Effector memory CD8-positive, alpha-beta T cell (primary cell): ENCODE measurements at regions not wholly inside any gene's neighbourhood (a gene's known extent, or its start where the extent isn't known, plus 50 kb on each side); places are given as distances from the start of the nearest gene placed in this dataset.

Source experiments
- ATAC-seq: fragments of 150-1000 bp; cut with Tn5 transposase; replicated peaks from 2 replicates; pipeline ENCODE4 v1.10.0; 2021; ENCODE audit warnings: mild to moderate bottlenecking, moderate library complexity
- DNase-seq, 3 experiments: peaks; one replicate each; pipeline ENCODE4 v3.0.0; 2021
- H3K27ac Mint-ChIP-seq, 2 donors: one replicate each; pipeline ENCODE4 v1.8.0; 2022; ENCODE audit warnings: mild to moderate bottlenecking in 2 of 2, mixed read lengths in 2 of 2, moderate library complexity in 2 of 2
- H3K27me3 Mint-ChIP-seq, 2 donors: one replicate each; pipeline ENCODE4 v1.8.0; 2022; ENCODE audit warnings: mixed read lengths in 2 of 2
- H3K36me3 Mint-ChIP-seq: one replicate; pipeline ENCODE4 v1.8.0; 2022; ENCODE audit warnings: mild to moderate bottlenecking, moderate library complexity, mixed read lengths; ENCODE audit not compliant: insufficient read depth
- H3K4me1 Mint-ChIP-seq, 2 donors: one replicate each; pipeline ENCODE4 v1.8.0; 2022; ENCODE audit warnings: low read depth in 2 of 2, mixed read lengths in 2 of 2
- H3K4me3 Mint-ChIP-seq, 2 donors: one replicate each; pipeline ENCODE4 v1.8.0; 2022; ENCODE audit warnings: mild to moderate bottlenecking in 2 of 2, mixed read lengths in 2 of 2, moderate library complexity in 2 of 2
- H3K9me3 Mint-ChIP-seq, 2 donors: one replicate each; pipeline ENCODE4 v1.8.0; 2022; ENCODE audit warnings: mixed read lengths in 2 of 2

DNA sequence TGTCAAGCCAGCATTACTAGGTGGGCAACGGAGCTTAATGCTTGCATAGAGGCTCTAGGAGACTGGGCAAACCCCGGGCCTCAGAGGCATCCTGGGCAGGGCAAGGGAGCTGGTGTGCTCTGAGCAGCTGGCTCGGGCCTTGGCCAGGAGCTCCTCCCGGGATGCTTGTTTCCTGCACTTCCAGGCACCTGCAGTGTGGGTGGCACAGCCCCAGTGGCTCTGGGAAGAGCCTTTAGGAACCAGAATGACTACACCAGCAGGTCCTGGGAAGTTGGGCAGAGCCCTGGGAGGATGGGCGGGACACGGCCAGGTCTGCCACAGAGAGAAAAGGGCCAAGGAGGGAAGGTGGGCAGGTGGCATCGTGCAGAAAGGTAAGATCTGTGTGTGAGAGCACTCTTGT is 80.4 kb upstream of the CD93 start:
- Mint-ChIP-seq H3K36me3 (no peaks in the 10 kb centered on the region), H3K4me3 (no peak overlapping the region)

GRCh38 chr20:23165964-23166363 is 79.8 kb upstream of the CD93 start:
- Mint-ChIP-seq H3K9me3 (no peaks in the 10 kb centered on the region), H3K4me3 (no peak overlapping the region), H3K36me3 (no peaks in the 10 kb centered on the region), H3K4me1 (no peaks in the 10 kb centered on the region), H3K27ac (no peak overlapping the region), H3K27me3 (peaks cover 10 to 18% of the 10 kb centered on the region in 2 donors)
- DNase-seq (no peak), ATAC-seq (no peak)

More for the DNA sequence above, 80.4 kb upstream of the CD93 start:
- Mint-ChIP-seq H3K4me1 (no peaks in the 10 kb centered on the region), H3K27ac (no peak overlapping the region), H3K27me3 (peaks cover 10 to 18% of the 10 kb centered on the region in 2 donors), H3K9me3 (no peaks in the 10 kb centered on the region)
- ATAC-seq, result no peak
- DNase-seq, result no peak

GRCh38 chr20:23165307-23165750 is 79.2 kb upstream of the CD93 start:
- H3K27me3 Mint-ChIP-seq, result peaks cover 10 to 18% of the 10 kb centered on the region in 2 donors
- no peaks in the 10 kb centered on the region for H3K36me3 Mint-ChIP-seq
- no peaks in the 10 kb centered on the region for H3K9me3 Mint-ChIP-seq
- no peak overlapping the region for H3K4me3 Mint-ChIP-seq
- no peak overlapping the region for H3K27ac Mint-ChIP-seq
- DNase-seq (no peak), ATAC-seq (no peak)
- H3K4me1 Mint-ChIP-seq, result peaks cover 0 to 2% of the 10 kb centered on the region in 2 donors

- Mint-ChIP-seq H3K27ac (no peak overlapping the region), H3K4me3 (no peak overlapping the region), H3K9me3 (no peaks in the 10 kb centered on the region), H3K4me1 (peaks cover 0 to 3% of the 10 kb centered on the region in 2 donors), H3K36me3 (no peaks in the 10 kb centered on the region), H3K27me3 (peaks cover 10 to 18% of the 10 kb centered on the region in 2 donors)
- ATAC-seq, result no peak
- DNase-seq, result no peak
Observed at GRCh38 chr20:23164176-23164601, 78.1 kb upstream of the CD93 start.

- H3K9me3 Mint-ChIP-seq, result no peaks in the 10 kb centered on the region
- ATAC-seq, result no peak
- H3K36me3 Mint-ChIP-seq, result no peaks in the 10 kb centered on the region
- peaks cover 10 to 18% of the 10 kb centered on the region in 2 donors for H3K27me3 Mint-ChIP-seq
- no peak overlapping the region for H3K27ac Mint-ChIP-seq
- no peak for DNase-seq
- peaks cover 0 to 5% of the 10 kb centered on the region in 2 donors for H3K4me1 Mint-ChIP-seq
- H3K4me3 Mint-ChIP-seq, result no peak overlapping the region
Observed at GRCh38 chr20:23163562-23163961, 77.4 kb upstream of the CD93 start.

DNA sequence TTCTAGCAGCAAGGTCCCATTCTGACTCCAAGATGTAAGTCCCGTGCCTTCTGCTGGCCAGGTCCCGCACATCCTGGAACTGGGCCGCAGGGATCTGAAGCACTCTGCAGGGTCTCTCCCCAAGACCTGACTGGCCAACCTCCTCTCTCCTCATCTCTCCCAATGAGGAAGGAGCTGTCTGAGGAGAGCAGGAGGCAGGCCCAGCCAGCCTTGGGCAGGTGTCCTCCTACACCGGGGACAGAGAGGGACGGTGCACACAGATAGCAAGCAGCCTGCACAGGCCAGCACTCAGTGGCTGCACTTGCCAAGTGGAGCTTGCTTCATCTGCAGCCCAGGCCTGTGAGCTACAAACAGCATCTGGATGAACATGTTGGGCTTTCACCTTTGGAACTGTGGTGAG is 76.8 kb upstream of the CD93 start:
- ATAC-seq, result no peak
- H3K27me3 Mint-ChIP-seq, result peaks cover 16 to 22% of the 10 kb centered on the region in 2 donors

DNA sequence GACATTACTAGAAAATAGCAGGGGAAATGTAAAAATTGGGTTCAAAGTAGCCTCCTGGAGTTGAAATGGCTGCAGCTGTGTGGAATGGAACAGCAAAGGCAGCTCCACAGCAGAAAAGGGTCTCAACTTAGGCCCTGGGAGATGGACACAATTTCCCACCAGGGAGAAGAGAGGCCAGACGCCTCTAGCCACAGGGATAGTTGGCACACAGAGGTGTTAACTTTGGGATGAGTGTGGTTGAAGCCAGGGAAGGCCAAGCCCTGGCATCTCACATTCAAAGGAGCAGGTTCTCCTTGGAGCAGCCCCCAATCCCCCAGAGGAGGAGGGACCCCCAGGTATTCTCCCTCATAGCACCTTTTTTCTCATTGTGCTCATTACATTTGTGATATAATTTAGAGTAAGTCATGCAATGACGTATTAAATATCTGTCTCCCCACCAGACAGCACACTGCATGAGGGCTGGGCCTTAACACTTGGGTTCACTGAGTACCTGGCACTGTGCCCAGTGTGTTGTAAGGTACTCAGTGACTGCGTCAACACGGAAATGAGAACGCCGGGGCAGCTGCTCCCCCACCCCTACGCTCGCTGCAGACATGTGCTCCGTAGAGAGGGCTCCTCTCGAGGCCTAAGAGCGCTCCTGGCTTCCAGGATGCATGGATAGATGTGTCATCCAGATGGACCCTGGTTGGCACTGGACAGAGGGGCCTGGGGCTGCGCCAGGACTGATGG is 76.0 kb upstream of the CD93 start:
- Mint-ChIP-seq H3K27me3 (peaks cover 16 to 24% of the 10 kb centered on the region in 2 donors), H3K4me3 (no peak overlapping the region), H3K9me3 (no peaks in the 10 kb centered on the region), H3K27ac (no peak overlapping the region), H3K4me1 (peaks cover 0 to 5% of the 10 kb centered on the region in 2 donors), H3K36me3 (no peaks in the 10 kb centered on the region)
- peak; percentile 56 for ATAC-seq
- DNase-seq, result no peak

More for the DNA sequence above, 76.8 kb upstream of the CD93 start:
- H3K4me3 Mint-ChIP-seq, result no peak overlapping the region
- H3K4me1 Mint-ChIP-seq, result peaks cover 0 to 5% of the 10 kb centered on the region in 2 donors
- H3K9me3 Mint-ChIP-seq, result no peaks in the 10 kb centered on the region
- no peak overlapping the region for H3K27ac Mint-ChIP-seq
- DNase-seq, result no peak
- H3K36me3 Mint-ChIP-seq, result no peaks in the 10 kb centered on the region

DNA sequence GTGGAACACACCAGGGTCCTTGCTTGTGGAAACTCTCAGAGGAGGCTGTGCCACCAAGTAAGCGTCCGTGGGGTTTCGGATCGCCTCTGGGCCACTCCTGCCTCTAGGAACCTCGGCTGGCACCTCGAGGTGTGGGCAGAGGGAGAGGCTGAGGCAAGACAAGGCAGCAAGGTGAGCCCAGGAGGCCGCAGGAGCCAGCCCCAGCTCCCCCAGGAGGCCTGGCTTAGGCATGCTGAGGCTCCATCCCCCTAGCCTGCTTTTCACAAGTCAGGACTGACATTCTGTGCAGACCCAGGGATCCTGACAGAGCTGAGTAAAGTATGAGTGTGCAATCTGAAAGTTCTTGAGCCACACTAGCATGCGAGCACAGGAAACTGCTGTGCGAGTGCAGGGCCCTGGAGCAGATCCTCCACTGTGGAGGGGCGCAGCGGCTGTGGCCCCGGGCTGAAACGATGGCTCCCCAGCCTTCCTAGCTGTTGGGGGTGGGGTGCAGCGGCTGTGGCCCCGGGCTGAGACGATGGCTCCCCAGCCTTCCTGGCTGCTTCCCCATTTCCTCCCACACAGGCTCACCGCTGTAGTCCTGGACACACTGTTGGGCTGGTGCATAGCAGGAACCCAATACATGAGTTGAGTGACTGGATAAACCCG is 75.2 kb upstream of the CD93 start:
- ATAC-seq (no peak), DNase-seq (no peak)
- H3K4me1 Mint-ChIP-seq, result peaks cover 0 to 5% of the 10 kb centered on the region in 2 donors
- no peaks in the 10 kb centered on the region for H3K9me3 Mint-ChIP-seq
- no peak overlapping the region for H3K4me3 Mint-ChIP-seq
- H3K27ac Mint-ChIP-seq, result no peak overlapping the region
- H3K36me3 Mint-ChIP-seq, result no peaks in the 10 kb centered on the region
- H3K27me3 Mint-ChIP-seq, result peaks cover 16 to 20% of the 10 kb centered on the region in 2 donors

GRCh38 chr20:23160536-23161243 is 74.6 kb upstream of the CD93 start:
- DNase-seq (no peak), ATAC-seq (no peak)
- H3K27me3 Mint-ChIP-seq, result peaks cover 16 to 18% of the 10 kb centered on the region in 2 donors
- no peaks in the 10 kb centered on the region for H3K36me3 Mint-ChIP-seq
- no peak overlapping the region for H3K27ac Mint-ChIP-seq
- H3K4me1 Mint-ChIP-seq, result peaks cover 0 to 5% of the 10 kb centered on the region in 2 donors
- no peaks in the 10 kb centered on the region for H3K9me3 Mint-ChIP-seq
- no peak overlapping the region for H3K4me3 Mint-ChIP-seq

- Mint-ChIP-seq H3K36me3 (no peaks in the 10 kb centered on the region), H3K27me3 (peaks cover 16 to 18% of the 10 kb centered on the region in 2 donors), H3K27ac (no peak overlapping the region), H3K9me3 (no peaks in the 10 kb centered on the region), H3K4me3 (no peak overlapping the region), H3K4me1 (peaks cover 0 to 5% of the 10 kb centered on the region in 2 donors)
- DNase-seq (no peak), ATAC-seq (no peak)
Observed at GRCh38 chr20:23159947-23160318, 73.8 kb upstream of the CD93 start.

DNA sequence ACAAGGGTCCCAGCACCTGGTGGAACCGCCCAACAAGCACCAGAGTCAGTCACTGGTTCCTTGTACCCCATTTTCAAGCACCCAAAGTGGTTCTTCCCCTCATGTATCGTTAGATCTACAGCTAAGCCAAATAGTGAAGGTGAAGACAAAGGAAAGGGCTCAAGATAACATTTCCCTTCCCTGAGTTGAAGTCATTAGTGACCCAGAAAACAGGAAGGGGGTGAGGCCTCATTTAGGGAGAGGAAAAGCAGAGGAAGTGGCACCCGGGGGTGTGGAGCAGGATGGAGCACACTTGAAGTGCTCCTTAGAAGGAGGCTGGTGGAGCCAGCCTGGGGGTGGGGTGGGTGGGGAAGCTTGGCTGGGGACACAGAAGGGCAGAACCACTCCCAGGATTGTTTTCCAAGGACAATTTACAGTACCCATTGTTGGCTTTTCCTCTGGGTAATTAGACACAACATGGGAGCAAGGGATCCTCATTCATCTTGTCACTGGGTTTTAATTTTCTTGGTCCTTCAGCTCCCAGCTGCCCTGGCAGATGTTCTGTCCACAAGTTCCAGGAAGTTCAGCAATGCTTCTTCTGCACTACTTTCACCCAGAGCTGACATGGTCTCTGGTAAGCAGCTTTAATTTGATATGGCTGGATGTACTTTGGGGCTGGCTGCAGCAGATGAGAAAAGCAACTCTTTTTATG is 73.3 kb upstream of the CD93 start:
- Mint-ChIP-seq H3K9me3 (no peaks in the 10 kb centered on the region), H3K27ac (no peak overlapping the region), H3K4me1 (peaks cover 0 to 5% of the 10 kb centered on the region in 2 donors), H3K27me3 (peaks cover 13 to 16% of the 10 kb centered on the region in 2 donors), H3K36me3 (no peaks in the 10 kb centered on the region), H3K4me3 (no peak overlapping the region)
- DNase-seq, result no peak
- no peak for ATAC-seq

- H3K36me3 Mint-ChIP-seq, result no peaks in the 10 kb centered on the region
- H3K4me3 Mint-ChIP-seq, result no peak overlapping the region
- peaks cover 6% of the 10 kb centered on the region in 2 donors for H3K27me3 Mint-ChIP-seq
- peaks cover 0 to 5% of the 10 kb centered on the region in 2 donors for H3K4me1 Mint-ChIP-seq
- H3K27ac Mint-ChIP-seq, result no peak overlapping the region
- H3K9me3 Mint-ChIP-seq, result no peaks in the 10 kb centered on the region
- DNase-seq (no peak), ATAC-seq (no peak)
Observed at GRCh38 chr20:23157734-23158133, 71.6 kb upstream of the CD93 start.

DNA sequence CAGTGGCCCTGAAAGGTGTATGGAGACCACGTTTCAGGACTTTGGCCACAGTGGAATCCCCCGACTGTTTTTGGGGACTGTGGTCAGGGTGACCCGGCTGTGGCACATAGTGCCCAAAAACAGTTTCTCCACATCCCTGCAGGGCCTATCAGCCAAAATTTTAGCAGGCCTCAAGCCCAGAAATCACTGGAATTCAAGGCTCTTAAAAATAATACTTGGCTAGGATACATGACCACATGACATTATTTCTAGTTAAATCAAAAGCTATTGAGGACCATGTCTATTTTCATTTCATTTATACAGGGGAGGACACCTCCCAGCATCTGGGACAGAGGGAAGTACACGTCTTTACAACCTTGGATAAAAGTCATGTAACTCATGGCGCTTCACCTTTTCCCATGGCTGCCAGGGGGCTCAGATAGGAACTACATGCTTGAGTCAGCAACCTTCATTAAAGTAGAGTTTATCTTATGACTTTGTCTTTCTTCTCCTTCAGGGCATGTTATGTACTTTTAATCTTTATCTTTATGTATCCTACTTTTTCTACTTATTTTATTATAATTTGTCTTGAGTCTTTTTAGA is 70.8 kb upstream of the CD93 start:
- no peak for DNase-seq

More for the DNA sequence above, 70.8 kb upstream of the CD93 start:
- H3K9me3 Mint-ChIP-seq, result no peaks in the 10 kb centered on the region
- H3K36me3 Mint-ChIP-seq, result no peaks in the 10 kb centered on the region
- H3K27me3 Mint-ChIP-seq, result peaks cover 6% of the 10 kb centered on the region in 2 donors
- ATAC-seq, result no peak
- no peak overlapping the region for H3K4me3 Mint-ChIP-seq
- peaks cover 0 to 5% of the 10 kb centered on the region in 2 donors for H3K4me1 Mint-ChIP-seq
- H3K27ac Mint-ChIP-seq, result no peak overlapping the region
